Esophagus squamous epithelium (tissue), 4 donors: ENCODE measurements at regions not wholly inside any gene's neighbourhood (a gene's known extent, or its start where the extent isn't known, plus 50 kb on each side); places are given as distances from the start of the nearest gene placed in this dataset.

ENCODE experiments used
- POLR2A ChIP-seq, 4 donors: fragments of 450-650 bp; IDR thresholded peaks; one replicate each; pipeline ENCODE4 v1.6.1; 2017; ENCODE audit warnings: antibody characterized with exemption in 4 of 4, mild to moderate bottlenecking in 4 of 4, moderate library complexity in 3 of 4
- TF ChIP-seq, protein P1 (sequence below), 6 experiments: fragments of 450-650 bp in 4 of 6; fragments of 200-600 bp in 2 of 6; sonication (generic) in 2 of 6; IDR thresholded peaks; one replicate each; pipeline ENCODE4 v1.5.1; 2016 to 2019; ENCODE audit warnings: antibody characterized with exemption in 6 of 6, mild to moderate bottlenecking in 4 of 6, moderate library complexity in 4 of 6

DNA sequence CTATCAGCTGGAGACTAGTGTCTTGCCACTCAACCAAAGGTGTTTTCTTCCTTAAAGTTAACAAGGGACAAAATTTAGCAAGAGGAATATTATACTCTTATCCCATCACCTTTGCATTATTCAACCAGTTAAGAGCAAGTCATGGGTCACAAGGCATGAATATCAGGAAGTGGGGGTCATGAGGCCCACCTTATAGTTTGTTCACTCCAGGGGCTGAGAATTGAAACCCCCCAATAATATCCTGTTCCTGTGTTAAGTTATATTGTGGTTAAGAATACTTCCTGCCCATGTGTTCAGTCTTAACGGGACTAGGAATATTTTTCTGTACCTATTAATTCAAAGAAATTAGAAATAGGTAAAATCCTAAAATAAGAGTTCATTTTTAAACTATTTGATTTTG is 239.7 kb downstream of the S1PR1 start:
- TF ChIP-seq, protein P1, sequence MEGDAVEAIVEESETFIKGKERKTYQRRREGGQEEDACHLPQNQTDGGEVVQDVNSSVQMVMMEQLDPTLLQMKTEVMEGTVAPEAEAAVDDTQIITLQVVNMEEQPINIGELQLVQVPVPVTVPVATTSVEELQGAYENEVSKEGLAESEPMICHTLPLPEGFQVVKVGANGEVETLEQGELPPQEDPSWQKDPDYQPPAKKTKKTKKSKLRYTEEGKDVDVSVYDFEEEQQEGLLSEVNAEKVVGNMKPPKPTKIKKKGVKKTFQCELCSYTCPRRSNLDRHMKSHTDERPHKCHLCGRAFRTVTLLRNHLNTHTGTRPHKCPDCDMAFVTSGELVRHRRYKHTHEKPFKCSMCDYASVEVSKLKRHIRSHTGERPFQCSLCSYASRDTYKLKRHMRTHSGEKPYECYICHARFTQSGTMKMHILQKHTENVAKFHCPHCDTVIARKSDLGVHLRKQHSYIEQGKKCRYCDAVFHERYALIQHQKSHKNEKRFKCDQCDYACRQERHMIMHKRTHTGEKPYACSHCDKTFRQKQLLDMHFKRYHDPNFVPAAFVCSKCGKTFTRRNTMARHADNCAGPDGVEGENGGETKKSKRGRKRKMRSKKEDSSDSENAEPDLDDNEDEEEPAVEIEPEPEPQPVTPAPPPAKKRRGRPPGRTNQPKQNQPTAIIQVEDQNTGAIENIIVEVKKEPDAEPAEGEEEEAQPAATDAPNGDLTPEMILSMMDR (IDR thresholded peaks at IDR 0.05), result no peak
- TF ChIP-seq POLR2A (IDR thresholded peaks at IDR 0.05), result no peak
